Upper lobe of left lung (tissue), 6 donors: ENCODE measurements at regions not wholly inside any gene's neighbourhood (a gene's known extent, or its start where the extent isn't known, plus 50 kb on each side); places are given as distances from the start of the nearest gene placed in this dataset.

ENCODE experiments used
- ATAC-seq, 2 donors: fragments of 200-7000 bp; cut with Tn5 transposase; one replicate each; pipeline ENCODE4 v1.9.1; 2022; ENCODE audit warnings: mild to moderate bottlenecking in 2 of 2, moderate library complexity in 2 of 2; ENCODE audit not compliant: low FRiP score in 2 of 2
- DNase-seq, 2 donors: peaks; one replicate each; pipeline ENCODE4 v3.0.0-alpha.2; 2019 to 2020
- H3K27ac ChIP-seq, 4 donors: fragments of 200-600 bp; sonication (generic); one replicate each; pipeline ENCODE4 v1.5.1; 2016 to 2019
- H3K27me3 ChIP-seq, 4 donors: fragments of 200-600 bp; sonication (generic); one replicate each; pipeline ENCODE4 v1.5.1; 2017 to 2019
- H3K36me3 ChIP-seq, 4 donors: fragments of 200-600 bp; sonication (generic); one replicate each; pipeline ENCODE4 v1.5.1; 2016 to 2019
- H3K4me1 ChIP-seq, 4 donors: fragments of 200-600 bp; sonication (generic); one replicate each; pipeline ENCODE4 v1.5.1; 2018 to 2019
- H3K4me3 ChIP-seq, 4 donors: fragments of 200-600 bp; sonication (generic); one replicate each; pipeline ENCODE4 v1.5.1; 2017 to 2019; ENCODE audit warnings: mild to moderate bottlenecking in 2 of 4, moderate library complexity in 1 of 4
- H3K9me3 ChIP-seq, 4 donors: fragments of 200-600 bp; sonication (generic); one replicate each; pipeline ENCODE4 v1.5.1; 2018 to 2019
- EP300 ChIP-seq, 4 donors: sonication (generic); formaldehyde crosslinking; IDR thresholded peaks; one replicate each; pipeline ENCODE4 v1.5.1; 2017; ENCODE audit warnings: antibody characterized with exemption in 4 of 4, control low read depth in 2 of 4
- POLR2A ChIP-seq, 4 donors: fragments of 450-650 bp; IDR thresholded peaks; one replicate each; pipeline ENCODE4 v1.5.1; 2016 to 2017; ENCODE audit warnings: antibody characterized with exemption in 4 of 4, mild to moderate bottlenecking in 2 of 4
- POLR2AphosphoS5 ChIP-seq, 2 donors: sonication (generic); formaldehyde crosslinking; IDR thresholded peaks; one replicate each; pipeline ENCODE4 v1.5.1; 2017; ENCODE audit warnings: antibody characterized with exemption in 2 of 2
- WGBS, 2 donors: methylation state at CpG; one replicate each; pipeline ENCODE4 v1.1.5; 2017 to 2018; 5-methylcytosine and 5-hydroxymethylcytosine counted together
- TF ChIP-seq, protein P1 (sequence below), 6 experiments: fragments of 450-650 bp in 4 of 6; fragments of 200-600 bp in 2 of 6; sonication (generic) in 2 of 6; IDR thresholded peaks; one replicate each; pipeline ENCODE4 v1.5.1; 2016 to 2019; ENCODE audit warnings: antibody characterized with exemption in 6 of 6
- donor health status: DM: no; HTN: no; CAD: no; lungs with moderate emphysema.
- donor health status: DM: no; HTN: yes; CAD: no; lungs with severe emphysema.

DNA sequence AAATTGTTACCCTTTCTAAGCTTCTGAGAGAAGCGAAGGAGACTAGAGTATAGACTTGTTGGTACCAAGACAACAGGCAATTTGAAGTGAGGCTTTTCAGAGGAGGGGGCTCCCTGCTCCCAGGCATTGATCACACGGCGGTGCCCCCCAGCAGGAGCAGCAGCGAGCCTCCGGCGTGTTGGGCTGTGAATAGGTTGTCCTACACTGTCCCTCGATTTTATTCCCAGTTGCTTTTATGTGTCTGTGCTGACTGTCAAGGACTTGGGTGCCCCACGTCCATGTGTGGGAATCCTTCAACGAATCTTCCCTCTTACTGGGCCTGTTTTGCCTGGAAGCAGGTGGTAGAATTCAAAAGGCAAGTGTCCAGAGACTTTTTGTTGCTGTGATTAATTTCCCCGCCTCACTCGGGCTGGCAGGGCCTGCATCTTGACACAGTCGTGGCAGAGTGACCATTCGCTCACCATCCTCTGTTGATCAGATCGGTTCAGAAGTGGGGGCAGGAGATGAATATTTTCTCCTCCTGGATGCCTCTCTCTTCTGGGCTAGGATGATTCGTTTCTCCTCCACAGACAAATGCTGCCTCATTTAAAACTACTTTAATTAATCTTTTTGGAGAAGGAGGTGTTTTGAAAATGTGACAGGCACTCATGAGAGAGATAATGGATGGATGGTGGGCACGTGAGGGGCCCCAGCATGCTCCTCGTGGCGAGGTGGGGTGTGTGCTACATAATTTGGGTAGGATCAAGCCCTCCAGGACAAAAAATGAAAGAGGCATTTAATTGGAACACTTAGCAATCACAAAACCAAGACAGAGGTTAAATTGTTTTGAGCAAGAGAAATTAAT lies 77.6 kb downstream of the SMIM21 start:
- TF ChIP-seq, protein P1, sequence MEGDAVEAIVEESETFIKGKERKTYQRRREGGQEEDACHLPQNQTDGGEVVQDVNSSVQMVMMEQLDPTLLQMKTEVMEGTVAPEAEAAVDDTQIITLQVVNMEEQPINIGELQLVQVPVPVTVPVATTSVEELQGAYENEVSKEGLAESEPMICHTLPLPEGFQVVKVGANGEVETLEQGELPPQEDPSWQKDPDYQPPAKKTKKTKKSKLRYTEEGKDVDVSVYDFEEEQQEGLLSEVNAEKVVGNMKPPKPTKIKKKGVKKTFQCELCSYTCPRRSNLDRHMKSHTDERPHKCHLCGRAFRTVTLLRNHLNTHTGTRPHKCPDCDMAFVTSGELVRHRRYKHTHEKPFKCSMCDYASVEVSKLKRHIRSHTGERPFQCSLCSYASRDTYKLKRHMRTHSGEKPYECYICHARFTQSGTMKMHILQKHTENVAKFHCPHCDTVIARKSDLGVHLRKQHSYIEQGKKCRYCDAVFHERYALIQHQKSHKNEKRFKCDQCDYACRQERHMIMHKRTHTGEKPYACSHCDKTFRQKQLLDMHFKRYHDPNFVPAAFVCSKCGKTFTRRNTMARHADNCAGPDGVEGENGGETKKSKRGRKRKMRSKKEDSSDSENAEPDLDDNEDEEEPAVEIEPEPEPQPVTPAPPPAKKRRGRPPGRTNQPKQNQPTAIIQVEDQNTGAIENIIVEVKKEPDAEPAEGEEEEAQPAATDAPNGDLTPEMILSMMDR (IDR thresholded peaks at IDR 0.05): no peak
- TF ChIP-seq POLR2A (IDR thresholded peaks at IDR 0.05) (no peak), EP300 (IDR thresholded peaks at IDR 0.05) (no peak), POLR2AphosphoS5 (IDR thresholded peaks at IDR 0.05) (no peak)
- no peaks in the 10 kb centered on the region for H3K27me3 ChIP-seq
- peak in 1 of 2 donors; percentile 33 for DNase-seq
- no peaks in the 10 kb centered on the region for H3K36me3 ChIP-seq
- H3K4me3 ChIP-seq: no peak overlapping the region
- WGBS, 2 donors: 65 to 73% methylated on average over 18 of the region's 18 CpGs
- peaks cover 0 to 20% (median 15%) of the 10 kb centered on the region in 4 donors for H3K9me3 ChIP-seq
- no peaks in the 10 kb centered on the region for H3K4me1 ChIP-seq
- no peak overlapping the region for H3K27ac ChIP-seq
- ATAC-seq: no peak

DNA sequence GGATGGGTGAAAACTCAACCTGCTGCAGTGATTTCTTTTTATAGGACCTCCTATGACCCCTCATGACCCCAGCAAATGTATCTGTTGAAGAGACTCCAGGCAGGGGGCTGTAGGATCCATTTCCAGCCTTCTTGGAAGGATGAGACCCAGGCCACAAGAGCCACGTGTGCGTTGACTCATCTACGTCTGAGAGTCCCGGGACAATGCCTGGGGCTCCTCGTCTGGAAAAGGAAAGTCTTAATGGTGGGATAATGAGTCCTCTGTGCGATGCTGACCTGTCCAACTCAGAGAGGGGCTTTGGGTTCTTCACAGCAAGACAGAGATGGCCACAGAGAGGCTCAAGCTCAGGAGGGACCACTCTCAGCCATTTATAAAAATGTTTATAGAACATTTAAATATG lies 80.8 kb downstream of the SMIM21 start:
- H3K4me1 ChIP-seq: no peaks in the 10 kb centered on the region
- no peak for TF ChIP-seq POLR2A (IDR thresholded peaks at IDR 0.05)
- no peak for TF ChIP-seq POLR2AphosphoS5 (IDR thresholded peaks at IDR 0.05)
- no peak for TF ChIP-seq EP300 (IDR thresholded peaks at IDR 0.05)
- TF ChIP-seq, protein P1 (IDR thresholded peaks at IDR 0.05): no peak
- no peak overlapping the region for H3K4me3 ChIP-seq
- no peak overlapping the region for H3K27ac ChIP-seq
- no peak for DNase-seq
- WGBS, 2 donors: 88 to 100% methylated on average over 4 to 6 of the region's 6 CpGs
- no peak for ATAC-seq
- H3K36me3 ChIP-seq: no peaks in the 10 kb centered on the region
- H3K9me3 ChIP-seq: no peaks in the 10 kb centered on the region
- no peaks in the 10 kb centered on the region for H3K27me3 ChIP-seq

DNA sequence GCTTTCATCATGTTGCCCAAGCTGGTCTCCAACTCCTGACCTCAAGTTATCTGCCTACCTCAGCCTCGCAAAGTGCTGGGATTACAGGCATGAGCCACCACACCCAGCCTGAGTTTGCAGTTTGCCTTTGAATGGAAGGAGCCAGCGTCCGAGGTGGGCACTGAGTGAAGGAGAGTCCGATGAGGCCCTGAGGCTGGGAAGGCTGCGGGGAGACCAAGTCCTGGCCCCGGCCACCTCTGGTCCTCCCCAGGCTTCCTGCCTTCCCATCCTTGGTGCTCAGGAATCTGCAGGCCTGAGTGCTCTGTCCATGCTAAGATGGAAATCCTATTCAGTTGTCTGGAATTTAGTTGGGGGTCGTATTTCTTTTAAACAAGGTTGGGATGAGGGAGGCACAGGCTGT lies 82.9 kb downstream of the SMIM21 start:
- no peaks in the 10 kb centered on the region for H3K9me3 ChIP-seq
- H3K4me1 ChIP-seq: no peaks in the 10 kb centered on the region
- TF ChIP-seq POLR2AphosphoS5 (IDR thresholded peaks at IDR 0.05): no peak
- no peak for TF ChIP-seq EP300 (IDR thresholded peaks at IDR 0.05)
- TF ChIP-seq POLR2A (IDR thresholded peaks at IDR 0.05): no peak
- TF ChIP-seq, protein P1 (IDR thresholded peaks at IDR 0.05): no peak
- no peaks in the 10 kb centered on the region for H3K36me3 ChIP-seq
- no peak overlapping the region for H3K4me3 ChIP-seq
- WGBS, 2 donors: 71 to 91% methylated on average over 1 to 7 of the region's 7 CpGs
- H3K27me3 ChIP-seq: no peaks in the 10 kb centered on the region
- ATAC-seq: no peak
- H3K27ac ChIP-seq: no peak overlapping the region
- no peak for DNase-seq

DNA sequence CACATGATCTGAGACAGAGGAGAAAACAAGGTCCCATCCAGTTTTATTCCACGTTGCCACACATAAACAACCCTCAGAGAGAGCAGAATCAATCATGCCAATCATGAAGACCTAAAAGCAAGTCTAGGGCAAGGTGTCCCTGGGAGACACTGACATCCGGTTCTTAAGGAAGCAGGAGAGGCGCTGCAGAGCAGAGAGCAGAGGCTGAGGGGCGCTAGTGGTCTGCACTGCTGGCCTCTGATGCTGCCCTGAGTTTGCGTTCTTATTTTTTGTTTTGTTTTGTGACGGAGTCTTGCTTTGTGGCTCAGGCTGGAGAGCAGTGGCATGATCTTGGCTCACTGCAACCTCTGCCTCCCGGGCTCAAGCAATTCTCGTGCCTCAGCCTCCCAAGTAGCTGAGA lies 83.3 kb downstream of the SMIM21 start:
- Histone ChIP-seq H3K4me3 (no peak overlapping the region), H3K4me1 (no peaks in the 10 kb centered on the region), H3K36me3 (no peaks in the 10 kb centered on the region), H3K27me3 (no peaks in the 10 kb centered on the region), H3K9me3 (no peaks in the 10 kb centered on the region), H3K27ac (no peak overlapping the region)
- DNase-seq (no peak), ATAC-seq (no peak)
- 82 to 84% methylated on average over 8 of the region's 8 CpGs for WGBS, 2 donors
- TF ChIP-seq POLR2AphosphoS5 (IDR thresholded peaks at IDR 0.05) (no peak), EP300 (IDR thresholded peaks at IDR 0.05) (no peak)

DNA sequence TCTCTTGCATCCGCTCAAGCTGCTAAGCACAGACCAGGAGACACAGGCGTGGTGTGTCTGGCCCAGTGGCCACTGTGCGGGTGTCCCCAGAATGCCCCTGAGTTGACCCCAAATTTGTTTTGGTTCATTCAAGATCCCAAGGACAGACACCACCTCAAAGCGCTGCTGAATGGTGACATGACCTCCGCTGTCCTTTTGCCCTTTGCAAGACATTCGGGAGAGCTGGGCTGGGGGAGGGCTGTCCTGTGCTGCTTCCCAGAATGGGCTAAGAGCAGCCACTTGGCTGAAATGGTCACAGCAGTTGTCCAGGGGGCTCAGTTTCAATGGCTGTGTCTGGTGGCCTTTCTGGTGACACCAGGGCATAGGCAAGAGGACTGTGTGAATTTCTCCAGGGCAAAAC lies 84.1 kb downstream of the SMIM21 start:
- 87 to 92% methylated on average over 6 of the region's 6 CpGs for WGBS, 2 donors
- Histone ChIP-seq H3K4me1 (no peaks in the 10 kb centered on the region), H3K27me3 (no peaks in the 10 kb centered on the region), H3K36me3 (no peaks in the 10 kb centered on the region), H3K9me3 (no peaks in the 10 kb centered on the region), H3K4me3 (no peak overlapping the region), H3K27ac (no peak overlapping the region)
- no peak for TF ChIP-seq EP300 (IDR thresholded peaks at IDR 0.05)
- no peak for TF ChIP-seq POLR2A (IDR thresholded peaks at IDR 0.05)
- TF ChIP-seq, protein P1 (IDR thresholded peaks at IDR 0.05): no peak
- TF ChIP-seq POLR2AphosphoS5 (IDR thresholded peaks at IDR 0.05): no peak
- no peak for DNase-seq
- ATAC-seq: peak in 1 of 2 donors; percentile 19
